Fibroblast of skin of right biceps (primary cell): ENCODE measurements at regions not wholly inside any gene's neighbourhood (a gene's known extent, or its start where the extent isn't known, plus 50 kb on each side); places are given as distances from the start of the nearest gene placed in this dataset.

ENCODE experiments used
- DNase-seq: peaks from one replicate; pipeline ENCODE4 v3.0.0-alpha.2; 2013

DNA sequence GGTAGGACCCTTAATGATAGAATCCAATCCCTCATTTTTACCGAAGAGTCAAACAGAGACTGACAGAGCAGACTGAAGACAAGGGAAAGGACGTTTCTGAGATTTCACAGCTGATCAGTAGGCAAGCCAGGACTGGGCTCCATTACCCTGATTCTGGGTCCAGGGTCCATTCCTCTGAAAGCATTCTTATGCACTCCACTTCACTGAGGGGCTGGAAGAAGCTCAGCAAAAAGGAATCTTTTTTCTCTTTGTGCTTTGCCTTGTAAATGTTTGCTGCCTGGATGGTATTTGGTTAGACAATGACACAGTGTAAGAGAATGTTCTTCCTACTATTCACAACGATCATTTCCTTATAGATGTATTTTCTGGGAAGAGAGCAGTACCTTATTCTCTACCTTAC lies 331.3 kb upstream of the PROX1 start:
- DNase-seq, result no peak

DNA sequence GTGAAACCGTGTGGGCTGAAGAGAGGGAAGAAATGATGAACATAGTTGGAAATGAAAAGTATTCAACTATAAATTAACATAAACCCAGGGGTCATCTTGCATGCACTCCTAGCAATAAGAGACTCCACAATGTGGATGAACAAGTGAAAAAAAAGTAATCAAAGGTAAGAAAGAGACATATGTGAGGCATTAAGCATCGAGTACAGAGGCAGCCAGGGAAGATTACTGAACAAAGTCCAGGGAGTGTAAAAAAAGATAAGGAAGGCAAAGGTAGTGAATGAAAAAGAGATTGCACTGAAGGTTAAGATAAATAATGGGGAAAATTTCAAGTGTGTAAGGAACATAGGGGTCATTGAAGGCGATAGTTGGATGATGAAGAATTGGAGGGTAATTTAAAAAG lies 330.8 kb upstream of the PROX1 start:
- DNase-seq, result no peak

DNA sequence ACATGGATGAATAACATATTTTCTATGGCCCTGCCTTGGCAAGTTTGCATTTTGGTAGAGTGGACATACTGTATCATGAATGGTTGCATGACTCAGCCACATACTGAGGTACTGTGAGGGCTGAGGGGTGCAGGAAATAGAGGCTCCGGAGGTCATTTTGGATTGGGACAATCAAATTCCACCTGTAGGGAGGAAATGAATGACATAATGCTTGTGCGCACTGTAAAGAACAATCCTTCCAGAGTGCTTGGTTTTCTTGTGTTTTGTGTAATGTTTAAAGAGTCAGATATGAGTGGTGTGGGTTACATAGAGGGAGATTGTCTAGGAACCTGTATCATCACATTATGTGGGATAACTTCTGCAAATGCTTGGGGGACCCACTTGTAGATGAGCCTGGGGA lies 329.9 kb upstream of the PROX1 start:
- no peak for DNase-seq

DNA sequence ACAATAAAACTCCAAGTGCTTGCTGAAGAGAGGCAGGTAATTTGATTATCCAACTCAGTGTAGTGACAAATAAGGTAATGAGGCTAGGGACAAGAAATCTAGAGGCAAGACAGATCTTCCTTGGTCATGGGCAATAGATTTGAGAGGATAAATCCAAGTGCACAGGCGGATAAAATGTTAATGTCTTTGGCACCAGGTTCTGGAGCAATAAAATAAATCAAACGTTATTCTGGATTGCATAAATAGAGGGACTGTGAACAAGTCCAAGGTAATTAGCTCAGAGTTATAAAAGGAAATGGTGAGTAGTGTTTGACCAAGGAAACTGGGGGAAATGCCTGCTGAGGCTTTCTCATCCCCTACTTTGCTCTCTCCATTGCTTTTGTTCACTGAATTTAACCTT lies 329.3 kb upstream of the PROX1 start:
- no peak for DNase-seq

DNA sequence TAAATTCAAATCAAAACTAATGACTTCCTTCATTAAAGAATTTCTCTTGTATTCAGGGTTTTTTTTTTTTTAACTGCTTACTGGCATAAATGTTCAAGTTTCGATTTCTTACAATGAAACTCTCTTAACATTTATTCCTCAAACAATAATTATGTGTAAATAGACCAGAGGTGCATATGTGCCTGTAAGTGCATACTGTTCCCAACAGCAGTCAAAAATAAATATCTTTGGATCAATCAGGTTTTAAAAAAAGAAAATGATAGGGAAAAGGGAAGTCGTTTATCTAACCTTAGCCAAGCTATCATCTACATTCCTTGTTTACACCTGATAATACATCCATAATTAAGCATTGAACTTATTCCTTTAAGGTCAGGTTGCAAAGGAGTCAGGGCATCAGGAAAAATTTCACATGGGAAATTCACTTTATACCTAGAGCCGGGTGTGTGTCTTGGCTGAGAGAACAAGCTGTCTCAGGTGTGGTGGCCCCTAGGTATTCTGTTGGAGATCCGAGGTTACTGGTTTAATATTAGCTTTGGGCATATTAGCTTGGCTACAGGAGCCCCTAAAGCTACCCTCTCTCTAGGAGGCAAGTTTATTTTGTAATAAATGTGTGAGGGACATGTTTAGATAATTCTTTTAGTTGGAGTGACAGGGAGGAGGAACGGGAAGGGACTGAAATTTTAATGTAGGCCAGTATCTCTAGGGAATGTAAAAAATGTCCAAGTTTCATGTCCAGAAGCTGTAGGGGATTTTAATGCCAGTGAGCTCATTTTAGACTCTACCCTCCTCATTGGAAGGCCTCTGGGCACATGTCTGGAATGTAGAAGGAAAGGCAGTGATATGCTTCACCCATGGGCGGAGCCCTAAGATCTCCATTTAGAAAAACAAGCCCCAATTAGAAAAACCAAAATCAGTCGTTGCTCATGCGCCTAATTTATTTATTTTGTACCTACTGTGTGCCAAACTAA lies 327.9 kb upstream of the PROX1 start:
- no peak for DNase-seq

DNA sequence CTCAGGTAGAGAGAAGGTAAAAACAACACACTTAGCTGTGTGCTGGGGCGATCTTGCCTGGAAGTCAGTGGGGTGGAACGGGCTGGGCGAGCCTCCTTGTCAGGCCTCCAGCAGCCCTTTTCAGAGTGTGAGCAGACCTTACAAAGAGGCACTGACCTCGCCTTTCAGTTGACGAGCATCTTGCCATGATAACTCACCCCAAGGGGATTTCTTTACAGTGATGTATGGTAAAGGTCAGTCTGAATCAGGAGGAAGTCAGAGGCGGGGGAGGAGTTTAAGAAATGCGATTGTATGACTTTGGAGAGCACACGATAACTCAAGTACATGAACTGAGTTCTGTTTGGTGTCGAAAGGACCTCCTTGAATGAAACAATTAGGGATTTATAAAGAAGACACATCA lies 326.5 kb upstream of the PROX1 start:
- DNase-seq, result no peak

DNA sequence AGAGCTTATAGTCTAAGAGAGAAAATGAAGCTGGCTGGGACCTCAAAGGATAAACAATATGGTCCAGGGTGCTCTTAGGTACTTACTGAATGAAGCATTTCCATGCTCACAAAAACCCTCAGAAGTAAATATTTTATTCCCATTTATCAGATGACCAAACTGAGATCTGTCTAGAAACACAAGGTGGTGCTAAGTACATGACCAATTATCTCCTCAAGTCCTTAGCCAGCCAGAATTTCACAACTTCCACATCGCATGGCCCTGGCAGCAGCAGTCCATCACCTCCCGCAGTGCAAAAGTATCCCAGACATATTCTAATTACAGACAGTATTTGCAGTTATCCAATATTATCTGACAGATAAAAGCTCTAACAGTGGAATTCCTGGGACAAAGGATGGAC lies 321.7 kb upstream of the PROX1 start:
- no peak for DNase-seq

DNA sequence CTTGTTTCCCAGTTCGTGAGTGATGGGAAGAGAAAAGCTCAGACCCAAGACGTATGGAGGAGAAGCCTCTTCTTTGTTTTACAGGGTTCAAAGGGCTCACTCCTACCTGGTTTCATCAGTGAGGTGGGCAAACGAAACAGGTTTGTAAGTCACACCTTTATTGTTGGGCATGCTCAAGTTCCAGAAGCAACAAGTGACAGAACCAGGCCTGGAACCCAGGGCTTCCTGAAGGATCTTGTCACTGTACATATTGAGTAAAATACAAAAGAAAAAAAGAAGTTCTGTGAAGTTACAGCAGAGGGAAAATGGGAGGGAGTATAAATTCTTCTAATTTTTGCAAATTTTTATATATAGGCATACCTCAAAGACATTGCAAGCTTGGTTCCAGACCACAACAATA lies 320.9 kb upstream of the PROX1 start:
- DNase-seq, result no peak

DNA sequence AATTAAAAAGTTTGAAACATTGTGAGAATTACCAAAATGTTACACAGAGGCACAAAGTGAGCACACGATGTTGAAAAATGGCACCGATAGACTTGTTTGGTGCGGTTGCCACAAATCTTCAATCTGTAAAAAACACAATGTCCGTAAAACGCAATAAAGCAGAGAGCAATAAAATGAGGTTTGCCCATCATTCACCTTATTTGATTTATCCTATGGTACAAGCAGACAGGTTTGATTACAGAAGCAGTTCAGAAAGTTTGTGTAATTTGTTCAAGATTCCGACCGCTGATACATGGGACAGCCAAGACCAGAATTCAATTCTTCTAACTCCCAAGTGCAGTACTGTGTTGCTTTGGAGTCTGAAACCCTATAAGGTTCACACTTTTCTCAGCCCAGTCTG lies 318.3 kb upstream of the PROX1 start:
- DNase-seq, result no peak

DNA sequence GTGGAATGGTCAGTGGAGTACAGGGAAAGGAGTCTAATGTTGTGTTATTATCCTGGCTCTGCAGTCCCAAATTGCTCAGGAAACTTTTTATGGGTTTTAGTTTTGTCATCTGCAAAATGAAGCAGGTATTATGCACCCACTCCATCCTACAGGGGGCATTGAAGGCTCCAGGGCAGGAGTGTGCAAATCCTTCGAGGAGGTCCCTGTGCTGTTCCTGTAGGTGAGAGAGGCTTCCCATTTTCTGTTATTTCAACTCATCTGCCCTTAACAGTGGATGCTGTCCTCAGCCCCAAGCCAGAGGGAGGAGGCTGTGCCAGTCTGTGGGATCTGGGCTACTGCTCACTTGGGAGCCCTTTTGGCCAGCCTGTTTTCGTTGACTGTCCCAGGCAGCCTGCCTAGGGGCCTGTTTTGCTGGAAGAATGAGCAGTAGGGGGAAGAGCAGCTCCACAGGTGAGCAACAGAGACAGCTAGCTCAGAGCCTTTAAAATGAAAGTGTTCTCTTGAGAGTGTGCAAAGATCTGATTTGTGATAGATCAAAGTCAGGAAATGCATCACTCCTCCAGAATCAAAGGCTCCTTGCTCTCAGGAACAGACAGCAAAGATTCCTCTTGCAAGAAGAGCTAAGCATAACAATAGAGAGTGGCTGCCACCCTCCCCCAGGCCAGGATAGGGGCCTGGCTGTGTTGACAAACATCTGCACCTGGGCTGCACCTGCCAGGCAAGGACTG lies 317.6 kb upstream of the PROX1 start:
- no peak for DNase-seq

DNA sequence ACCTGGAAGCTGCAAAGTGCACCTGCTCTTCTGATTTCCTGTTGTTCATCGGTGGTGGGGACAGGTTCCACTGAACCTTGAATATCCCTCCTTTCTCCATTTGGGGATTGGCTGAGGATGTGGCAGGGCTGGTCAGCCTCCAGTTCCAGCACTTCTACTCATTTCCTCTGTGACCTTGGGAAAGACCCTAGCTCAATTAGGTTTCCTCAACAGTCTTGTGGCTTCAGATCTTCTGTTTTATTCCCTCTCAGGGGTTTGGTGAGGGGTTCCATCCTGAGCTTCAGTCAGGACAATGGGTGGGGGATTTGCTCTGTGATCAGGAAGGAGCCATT lies 317.1 kb upstream of the PROX1 start:
- no peak for DNase-seq

DNA sequence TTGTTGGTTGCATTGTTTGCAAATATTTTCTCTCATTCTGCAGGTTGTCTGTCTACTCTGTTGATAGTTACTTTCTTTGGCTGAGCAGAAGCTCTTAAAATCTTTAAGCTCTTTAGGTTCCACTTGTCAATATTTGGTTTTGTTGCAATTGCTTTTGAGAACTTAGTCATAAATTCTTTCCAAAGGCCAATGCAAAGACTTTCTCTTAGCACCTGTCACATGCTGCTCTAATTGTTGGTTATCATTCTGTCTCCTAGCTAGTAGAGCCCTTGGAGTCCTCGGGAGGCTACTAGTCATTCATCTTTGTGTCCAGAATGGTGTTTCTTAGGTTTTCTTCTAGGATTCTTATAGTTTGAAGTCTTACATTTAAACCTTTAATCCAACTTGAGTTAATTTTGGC lies 312.7 kb upstream of the PROX1 start:
- no peak for DNase-seq

DNA sequence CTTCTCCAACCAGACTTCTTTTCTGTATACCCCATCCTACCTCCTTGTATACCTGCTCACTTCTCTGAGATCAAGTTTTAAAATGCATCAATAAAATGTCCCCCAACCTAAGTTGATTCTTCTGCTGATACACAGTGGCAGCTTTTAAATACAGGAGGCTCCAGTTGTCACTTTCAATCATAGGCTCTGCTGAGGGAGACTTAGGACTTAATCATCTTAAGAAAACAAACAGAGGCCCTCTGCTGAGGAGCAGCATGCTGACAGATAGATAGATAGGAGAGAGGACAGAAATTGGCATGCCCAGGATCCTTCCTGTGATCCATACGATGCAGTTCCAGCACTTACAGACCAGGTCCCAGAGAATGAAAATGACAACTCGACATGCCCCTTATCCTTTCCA lies 311.0 kb upstream of the PROX1 start:
- no peak for DNase-seq

DNA sequence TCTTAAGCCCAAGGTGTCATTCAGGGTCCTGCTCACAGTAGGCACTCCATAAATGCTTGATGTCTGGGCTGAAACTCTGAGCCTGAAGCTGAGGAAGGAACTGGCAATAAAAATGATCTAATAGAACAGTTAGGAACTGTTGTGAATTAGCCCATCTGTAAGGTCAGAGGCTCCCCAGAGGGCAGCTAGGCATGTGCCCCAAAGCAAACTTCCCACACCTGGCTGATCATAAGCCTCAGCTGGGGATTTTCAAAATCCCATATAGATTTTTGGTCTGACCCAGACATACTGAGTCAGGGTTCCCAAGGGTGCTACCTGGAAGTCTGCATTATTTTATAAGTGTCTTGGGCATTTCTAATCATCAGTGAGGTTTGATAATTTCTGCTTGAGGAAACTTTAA lies 309.4 kb upstream of the PROX1 start:
- no peak for DNase-seq

DNA sequence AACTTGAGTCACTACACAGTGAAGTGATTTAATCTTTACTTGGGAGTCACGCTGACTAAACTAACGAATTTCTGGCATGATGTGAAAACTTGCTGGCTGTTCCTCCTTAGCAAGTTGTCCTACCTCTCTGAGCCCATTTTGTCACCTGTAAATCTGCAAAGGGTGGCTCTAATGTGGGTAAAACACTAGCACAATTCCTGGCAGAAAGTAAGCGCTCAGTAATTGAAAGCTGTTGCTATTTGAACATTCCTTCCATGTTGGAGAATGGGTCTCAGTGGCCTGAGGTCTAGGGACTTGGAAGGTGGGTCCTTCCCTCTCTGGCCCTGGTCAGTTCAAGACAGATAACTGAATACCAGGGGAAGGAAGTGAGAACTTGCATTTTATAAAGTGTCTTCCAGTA lies 309.0 kb upstream of the PROX1 start:
- DNase-seq, result no peak

DNA sequence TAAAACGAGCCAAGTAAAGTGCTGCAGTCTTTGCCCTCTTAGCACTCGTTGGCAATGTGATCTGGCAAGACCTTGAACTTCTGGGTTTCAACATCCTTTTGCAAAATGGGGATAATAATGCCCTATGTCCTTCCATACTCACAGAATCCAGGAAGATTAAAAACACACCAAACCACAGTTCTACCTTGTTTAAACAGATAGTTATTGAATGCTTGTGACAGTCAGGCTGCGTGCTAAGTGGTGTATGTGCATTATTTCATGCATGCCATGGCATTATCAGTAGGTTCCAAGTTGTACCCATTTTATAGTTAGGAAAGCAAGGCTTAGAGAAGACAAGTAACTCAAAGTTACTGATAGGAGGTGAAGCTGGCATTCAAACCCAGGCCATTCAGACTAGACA lies 308.6 kb upstream of the PROX1 start:
- no peak for DNase-seq

DNA sequence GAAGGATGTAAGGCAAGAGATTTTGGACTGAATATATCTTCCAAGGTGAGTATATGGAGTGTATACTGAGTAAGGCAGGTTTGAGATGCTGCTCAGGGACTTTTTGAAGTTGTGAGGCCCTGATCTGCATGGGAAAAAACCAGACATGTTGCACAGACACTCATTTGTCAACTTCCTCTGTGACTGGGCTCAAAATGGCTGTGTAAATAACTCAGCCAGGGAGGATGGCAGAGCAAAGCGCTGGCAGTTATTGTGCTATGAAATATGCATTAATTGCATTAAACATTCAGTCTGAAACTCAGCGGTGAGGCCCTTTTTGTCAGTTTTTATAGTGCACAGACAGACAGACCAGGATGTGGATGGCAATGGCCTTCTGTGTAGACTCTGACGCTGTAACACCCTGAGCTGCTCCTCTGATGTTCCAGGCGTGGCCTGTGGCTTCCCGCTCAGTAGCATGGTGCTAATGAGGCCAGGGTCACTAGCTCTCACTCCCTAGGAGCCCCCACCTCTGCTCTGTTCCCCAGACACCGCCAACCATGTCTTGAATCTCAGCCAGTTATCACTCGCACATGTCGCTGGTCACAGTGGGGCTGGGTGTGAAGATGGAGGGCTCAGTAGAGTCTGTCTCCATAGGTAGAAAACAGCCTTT lies 307.0 kb upstream of the PROX1 start:
- DNase-seq, result no peak

DNA sequence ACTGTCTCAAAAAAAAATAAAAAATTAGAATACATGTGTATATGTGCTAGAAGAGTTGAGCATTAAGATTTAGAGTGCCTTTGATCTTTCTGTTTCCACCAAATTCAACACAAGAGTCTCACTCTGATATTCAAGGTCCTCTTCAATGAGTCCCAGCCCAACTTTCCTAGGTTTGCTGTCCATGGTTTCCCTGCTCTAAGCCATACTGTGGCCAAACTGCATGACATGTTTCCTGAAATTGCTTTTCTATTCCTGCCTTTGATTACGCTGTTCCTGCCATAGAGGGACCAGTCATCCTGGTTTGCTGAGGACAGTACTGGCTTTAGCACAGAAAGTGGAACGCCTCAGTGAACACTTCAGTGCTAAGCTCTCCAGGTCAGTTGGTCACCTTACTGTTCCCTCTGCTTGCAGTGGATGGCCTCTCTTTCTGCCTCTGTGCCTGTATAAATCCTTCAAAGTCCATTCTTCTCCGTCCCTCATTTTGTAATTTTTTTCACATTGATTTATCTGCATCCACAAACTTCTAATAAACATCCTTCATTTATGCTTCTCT lies 305.9 kb upstream of the PROX1 start:
- no peak for DNase-seq

DNA sequence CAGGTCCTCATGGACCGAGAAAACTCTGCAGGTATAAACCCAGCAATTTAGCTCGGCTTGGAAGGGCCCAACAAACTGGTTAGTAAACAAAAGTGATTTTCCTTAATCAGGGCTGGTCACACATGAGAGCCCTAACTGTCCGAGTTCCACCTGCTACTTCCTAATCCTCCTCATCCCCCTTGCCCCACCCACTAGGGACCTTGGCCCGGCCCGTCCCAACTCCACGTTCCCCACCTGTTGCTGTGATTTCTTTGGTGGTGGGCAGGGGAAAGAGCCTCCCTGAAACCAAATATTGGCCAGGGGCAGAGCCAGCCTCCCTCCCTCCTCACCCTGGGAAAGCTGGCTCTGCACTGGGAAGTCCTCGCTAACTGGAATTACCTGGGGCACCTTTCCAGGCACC lies 304.2 kb upstream of the PROX1 start:
- DNase-seq, result no peak

DNA sequence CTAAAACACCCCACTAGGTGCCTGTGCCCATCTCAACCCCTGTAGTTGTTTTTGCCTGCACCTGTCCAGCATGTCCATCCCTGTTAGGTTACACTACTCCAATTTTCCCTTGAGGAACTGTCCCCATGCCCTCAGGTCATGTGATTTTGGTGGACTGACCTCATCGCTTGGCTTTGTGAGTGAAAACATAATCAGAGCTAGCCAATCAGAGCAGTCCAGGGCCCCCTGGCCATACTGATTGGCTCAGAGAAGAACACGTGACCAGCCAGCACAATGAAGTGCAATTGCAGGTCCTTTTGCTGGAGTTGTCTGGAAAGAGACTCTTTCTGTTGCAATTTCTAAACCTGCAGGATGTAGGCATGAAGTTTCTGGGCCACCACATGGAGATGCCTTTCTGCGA lies 303.3 kb upstream of the PROX1 start:
- no peak for DNase-seq

DNA sequence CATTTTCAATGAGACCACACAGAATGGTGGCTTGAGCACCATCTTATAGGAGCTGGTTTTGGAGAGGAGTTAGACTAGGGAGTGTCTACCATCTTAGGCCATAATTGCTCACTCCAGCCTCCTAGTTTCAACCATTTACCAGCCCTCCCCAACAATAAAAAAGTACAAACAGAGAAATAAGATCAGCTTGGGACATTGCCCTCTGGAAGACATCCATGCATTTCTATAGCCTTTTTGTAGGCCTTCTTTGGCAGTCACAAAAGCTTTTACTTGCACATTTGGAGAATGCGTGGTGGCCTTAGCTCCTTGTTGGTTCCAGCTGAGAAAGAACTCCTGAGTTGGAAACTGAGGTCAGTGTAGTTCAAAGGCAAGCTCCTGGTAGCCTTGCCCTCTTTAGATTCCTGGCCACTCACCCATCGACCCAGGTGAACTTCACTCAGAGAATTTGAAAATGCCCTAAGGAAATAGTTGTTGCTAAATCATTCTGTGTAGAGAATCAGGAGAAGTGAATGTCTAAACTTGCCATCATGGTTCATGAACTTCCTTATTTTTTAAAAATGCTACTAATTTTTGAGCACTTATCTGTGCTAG lies 301.7 kb upstream of the PROX1 start:
- DNase-seq, result no peak

DNA sequence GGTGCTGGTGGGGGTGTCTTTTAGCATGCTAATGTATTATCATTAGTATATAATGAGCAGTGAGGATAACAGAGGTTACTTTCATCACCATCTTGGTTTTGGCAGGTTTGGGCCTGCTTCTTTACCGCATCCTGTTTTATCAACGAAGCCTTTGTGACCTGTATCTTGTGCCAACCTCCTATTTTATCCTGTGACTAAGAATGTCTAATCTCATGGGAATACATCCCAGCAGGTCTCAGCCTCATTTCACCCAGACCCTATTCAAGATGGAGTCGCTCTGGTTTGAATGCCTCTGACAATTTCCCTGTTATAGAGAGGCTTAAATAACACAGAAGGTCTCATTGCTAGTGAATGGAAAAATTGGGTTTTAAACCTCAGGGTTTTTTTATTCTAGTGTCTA lies 300.8 kb upstream of the PROX1 start:
- no peak for DNase-seq

DNA sequence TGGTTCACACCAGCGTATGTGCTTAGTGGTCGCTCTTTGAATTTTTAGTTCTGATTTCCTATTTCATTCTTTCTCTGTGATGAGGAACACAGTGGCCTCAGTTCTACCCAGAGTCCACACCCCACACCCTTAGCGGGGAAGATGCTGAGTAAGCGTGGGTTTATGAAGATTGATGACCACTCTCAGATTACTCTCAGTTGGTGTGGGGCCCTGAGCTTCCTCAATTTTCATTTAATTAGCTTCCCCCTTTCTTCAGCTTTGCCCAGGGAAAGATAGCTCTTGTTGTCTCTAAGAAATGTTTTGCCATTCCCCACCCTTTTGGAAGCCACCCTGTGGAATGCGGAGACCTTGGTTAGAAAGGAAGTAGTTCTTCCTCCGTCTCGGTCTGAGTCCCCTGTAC lies 299.9 kb upstream of the PROX1 start:
- DNase-seq, result no peak
